CD4-positive, alpha-beta T cell (primary cell): ENCODE measurements at regions not wholly inside any gene's neighbourhood (a gene's known extent, or its start where the extent isn't known, plus 50 kb on each side); places are given as distances from the start of the nearest gene placed in this dataset.

Experiments used
- ATAC-seq: fragments of 200-7000 bp; cut with Tn5 transposase; one replicate; pipeline ENCODE4 v1.10.0; 2022; ENCODE audit warnings: mild to moderate bottlenecking; ENCODE audit not compliant: poor library complexity
- CTCF ChIA-PET: fragments of 350-600 bp; sonication (Branson Sonifier 250); formaldehyde crosslinking; loops from one replicate; lab custom pipeline; 2021; ENCODE audit warnings: antibody characterized with exemption, inconsistent platforms; lab: Charles Lee
- POLR2A ChIA-PET: fragments of 350-600 bp; sonication (Branson Sonifier 250); formaldehyde crosslinking; loops from one replicate; lab custom pipeline; 2021; ENCODE audit warnings: antibody characterized with exemption, inconsistent platforms; lab: Charles Lee
- DNase-seq, 14 experiments: peaks; one replicate each; pipeline ENCODE4 v3.0.0-alpha.2; 2013 to 2020; ENCODE audit warnings: mixed read lengths in 2 of 14
- H3K27ac ChIP-seq, 2 donors: one replicate each; pipeline versions ENCODE4 v1.5.1 to v1.7.0; 2013; ENCODE audit warnings: low read length in 2 of 2, low read depth in 1 of 2, mild to moderate bottlenecking in 1 of 2
- H3K27me3 ChIP-seq, 2 experiments: 1 replicate in 1 of 2; 2 replicates in 1 of 2; pipeline versions ENCODE4 v1.6.1 to v1.7.0; 2013; ENCODE audit warnings: low read length in 2 of 2, control low read depth in 1 of 2, mild to moderate bottlenecking in 1 of 2, moderate library complexity in 1 of 2; ENCODE audit not compliant: insufficient read depth in 2 of 2, control insufficient read depth in 1 of 2
- H3K36me3 ChIP-seq: one replicate; pipeline ENCODE4 v1.6.1; 2013; ENCODE audit warnings: low read length, control low read depth; ENCODE audit not compliant: insufficient read depth
- H3K4me1 ChIP-seq: one replicate; pipeline ENCODE4 v1.6.1; 2013; ENCODE audit warnings: low read length, control low read depth; ENCODE audit not compliant: insufficient read depth
- H3K4me3 ChIP-seq: one replicate; pipeline ENCODE4 v1.5.1; 2013; ENCODE audit warnings: mild to moderate bottlenecking, low read length, moderate library complexity
- H3K9me3 ChIP-seq, 2 experiments: 1 replicate in 1 of 2; 2 replicates in 1 of 2; pipeline versions ENCODE4 v1.6.1 to v1.7.0; 2013; ENCODE audit warnings: low read length in 2 of 2, mild to moderate bottlenecking in 2 of 2, control low read depth in 1 of 2, moderate library complexity in 1 of 2; ENCODE audit not compliant: control insufficient read depth in 1 of 2, insufficient read depth in 1 of 2
- H3K27ac Mint-ChIP-seq: one replicate; pipeline ENCODE4 v1.8.0; 2020; ENCODE audit warnings: mixed read lengths
- H3K27me3 Mint-ChIP-seq: one replicate; pipeline ENCODE4 v1.8.0; 2021; ENCODE audit warnings: mixed read lengths
- H3K36me3 Mint-ChIP-seq: one replicate; pipeline ENCODE4 v1.8.0; 2021; ENCODE audit warnings: low read depth, mixed read lengths
- H3K4me1 Mint-ChIP-seq: one replicate; pipeline ENCODE4 v1.8.0; 2021; ENCODE audit warnings: low read depth, mixed read lengths
- H3K4me3 Mint-ChIP-seq: one replicate; pipeline ENCODE4 v1.8.0; 2020; ENCODE audit warnings: mild to moderate bottlenecking, mixed read lengths
- H3K9me3 Mint-ChIP-seq: one replicate; pipeline ENCODE4 v1.8.0; 2020; ENCODE audit warnings: mixed read lengths
- intact Hi-C, 2 experiments: fragments of 100-400 bp; cut with DNase I in 1 of 2; cut with micrococcal nuclease in 1 of 2; formaldehyde crosslinking; loops; one replicate each; pipeline versions ENCODE4 v1.15.1 to v1.9.0; 2023 to 2025; cut with DNase I, micrococcal nuclease
- TF ChIP-seq, protein P1 (sequence below): fragments of 200-600 bp; IDR thresholded peaks from one replicate; pipeline ENCODE4 v1.8.0; 2022; ENCODE audit warnings: antibody characterized with exemption, mild to moderate bottlenecking

DNA sequence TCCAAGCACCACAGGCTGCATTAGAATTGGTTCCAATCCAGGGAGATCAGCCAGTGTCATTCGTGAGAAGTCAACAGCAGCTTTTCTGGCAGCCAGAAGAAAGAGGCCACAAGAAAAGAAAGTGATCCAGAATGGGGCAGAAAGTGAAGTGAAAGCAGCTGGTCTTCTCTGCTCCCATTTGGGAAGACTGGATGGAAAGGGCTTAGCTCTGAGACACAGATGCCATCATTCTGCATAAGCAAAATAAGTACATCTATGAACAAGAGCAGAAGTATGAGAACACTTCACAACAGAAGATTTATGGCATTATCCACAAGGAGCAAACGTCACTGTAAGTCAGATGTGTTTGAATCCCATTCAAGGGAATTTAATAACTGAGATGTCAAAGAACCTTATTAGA, 326.5 kb upstream of the ESRRG start:
- H3K27ac Mint-ChIP-seq = no peak overlapping the region
- intact Hi-C loops = no loop called here
- Histone ChIP-seq H3K9me3 (peaks cover 0 to 7% of the 10 kb centered on the region in 2 experiments), H3K27me3 (no peaks in the 10 kb centered on the region), H3K4me3 (no peak overlapping the region), H3K27ac (no peak overlapping the region), H3K4me1 (no peaks in the 10 kb centered on the region), H3K36me3 (no peaks in the 10 kb centered on the region)
- DNase-seq = no peak
- TF ChIP-seq, protein P1, sequence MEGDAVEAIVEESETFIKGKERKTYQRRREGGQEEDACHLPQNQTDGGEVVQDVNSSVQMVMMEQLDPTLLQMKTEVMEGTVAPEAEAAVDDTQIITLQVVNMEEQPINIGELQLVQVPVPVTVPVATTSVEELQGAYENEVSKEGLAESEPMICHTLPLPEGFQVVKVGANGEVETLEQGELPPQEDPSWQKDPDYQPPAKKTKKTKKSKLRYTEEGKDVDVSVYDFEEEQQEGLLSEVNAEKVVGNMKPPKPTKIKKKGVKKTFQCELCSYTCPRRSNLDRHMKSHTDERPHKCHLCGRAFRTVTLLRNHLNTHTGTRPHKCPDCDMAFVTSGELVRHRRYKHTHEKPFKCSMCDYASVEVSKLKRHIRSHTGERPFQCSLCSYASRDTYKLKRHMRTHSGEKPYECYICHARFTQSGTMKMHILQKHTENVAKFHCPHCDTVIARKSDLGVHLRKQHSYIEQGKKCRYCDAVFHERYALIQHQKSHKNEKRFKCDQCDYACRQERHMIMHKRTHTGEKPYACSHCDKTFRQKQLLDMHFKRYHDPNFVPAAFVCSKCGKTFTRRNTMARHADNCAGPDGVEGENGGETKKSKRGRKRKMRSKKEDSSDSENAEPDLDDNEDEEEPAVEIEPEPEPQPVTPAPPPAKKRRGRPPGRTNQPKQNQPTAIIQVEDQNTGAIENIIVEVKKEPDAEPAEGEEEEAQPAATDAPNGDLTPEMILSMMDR = no peak
- H3K9me3 Mint-ChIP-seq = peaks cover 2% of the 10 kb centered on the region
- CTCF ChIA-PET = no interaction called here
- no peaks in the 10 kb centered on the region for H3K36me3 Mint-ChIP-seq
- ATAC-seq = no peak
- H3K27me3 Mint-ChIP-seq = no peaks in the 10 kb centered on the region
- no peaks in the 10 kb centered on the region for H3K4me1 Mint-ChIP-seq
- POLR2A ChIA-PET = no interaction called here
- H3K4me3 Mint-ChIP-seq = no peak overlapping the region

DNA sequence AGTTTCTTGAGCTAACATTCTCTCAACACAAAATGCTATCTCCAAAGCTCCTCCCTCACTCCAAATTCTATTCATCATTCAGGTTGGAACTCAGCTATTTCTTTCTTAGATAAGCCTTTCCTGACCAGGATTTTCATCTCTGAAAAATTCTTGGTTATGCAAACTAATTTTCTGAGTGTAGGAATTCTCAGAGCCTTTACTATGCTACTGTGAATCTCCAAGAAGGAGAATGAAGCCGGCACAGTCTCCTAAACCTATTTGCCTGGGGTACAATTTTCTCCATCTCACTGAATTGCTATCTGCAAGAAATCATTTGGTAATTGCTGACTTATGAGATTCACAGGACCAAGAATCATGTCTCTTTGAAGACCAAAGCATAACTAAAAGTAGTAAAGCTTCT, 325.9 kb upstream of the ESRRG start:
- Mint-ChIP-seq H3K27ac (no peak overlapping the region), H3K27me3 (no peaks in the 10 kb centered on the region), H3K9me3 (peaks cover 2% of the 10 kb centered on the region), H3K4me3 (no peak overlapping the region), H3K36me3 (no peaks in the 10 kb centered on the region), H3K4me1 (no peaks in the 10 kb centered on the region)
- H3K4me1 ChIP-seq = no peaks in the 10 kb centered on the region
- no peak overlapping the region for H3K4me3 ChIP-seq
- TF ChIP-seq, protein P1 = no peak
- no peaks in the 10 kb centered on the region for H3K27me3 ChIP-seq
- POLR2A ChIA-PET = no interaction called here
- no peak for ATAC-seq
- H3K27ac ChIP-seq = no peak overlapping the region
- no peaks in the 10 kb centered on the region for H3K36me3 ChIP-seq
- intact Hi-C loops = no loop called here
- CTCF ChIA-PET = no interaction called here
- H3K9me3 ChIP-seq = peaks cover 0 to 7% of the 10 kb centered on the region in 2 experiments
- no peak for DNase-seq

DNA sequence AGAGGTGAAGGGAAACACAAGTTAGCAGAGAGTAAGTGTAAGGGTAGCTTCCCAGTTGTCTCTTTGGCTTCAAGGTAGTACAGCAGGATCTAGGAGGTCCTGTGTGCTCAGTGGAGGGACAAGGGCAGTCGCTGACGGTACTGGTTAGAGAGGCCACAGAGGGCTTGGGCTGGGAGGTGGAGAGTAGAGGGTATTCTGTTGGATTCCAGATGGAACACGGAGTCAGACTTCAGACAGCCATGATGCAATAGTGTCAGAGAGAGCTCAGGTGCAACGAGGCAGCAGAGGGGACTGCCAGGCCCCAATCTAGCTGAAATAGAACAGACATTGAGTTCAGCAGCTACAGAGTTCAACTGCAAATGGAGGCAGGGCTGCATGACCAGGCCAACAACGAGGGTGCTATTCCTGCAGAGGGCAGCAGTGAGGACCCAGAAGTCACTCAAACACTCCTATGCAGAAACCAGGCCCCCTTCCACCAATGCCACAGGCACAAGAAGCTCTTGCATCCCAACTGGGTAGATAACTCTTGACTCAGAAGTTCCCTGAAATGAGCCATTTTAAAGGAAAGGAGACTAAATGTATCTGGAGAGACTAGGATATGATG, 325.0 kb upstream of the ESRRG start:
- TF ChIP-seq, protein P1 = no peak
- DNase-seq (no peak), ATAC-seq (no peak)
- Mint-ChIP-seq H3K4me1 (no peaks in the 10 kb centered on the region), H3K9me3 (peaks cover 2% of the 10 kb centered on the region), H3K4me3 (no peak overlapping the region), H3K27me3 (no peaks in the 10 kb centered on the region), H3K27ac (no peak overlapping the region), H3K36me3 (no peaks in the 10 kb centered on the region)
- ChIA-PET POLR2A (no interaction called here), CTCF (no interaction called here)
- intact Hi-C loops = no loop called here
- peaks cover 0 to 7% of the 10 kb centered on the region in 2 experiments for H3K9me3 ChIP-seq
- H3K36me3 ChIP-seq = no peaks in the 10 kb centered on the region
- no peak overlapping the region for H3K4me3 ChIP-seq
- no peak overlapping the region for H3K27ac ChIP-seq
- no peaks in the 10 kb centered on the region for H3K4me1 ChIP-seq
- H3K27me3 ChIP-seq = no peaks in the 10 kb centered on the region
